HepG2 (cell line): ENCODE measurements at regions not wholly inside any gene's neighbourhood (a gene's known extent, or its start where the extent isn't known, plus 50 kb on each side); places are given as distances from the start of the nearest gene placed in this dataset.

ENCODE experiments used
- ATAC-seq: fragments of 200-7000 bp; cut with Tn5 transposase; 3 replicates; pipeline ENCODE4 v1.9.1; 2020; ENCODE audit warnings: mild to moderate bottlenecking, moderate library complexity
- BruUV-seq: library from RNA; stranded (reverse); fragments of 400-500 nt; replicated peaks from 2 replicates; lab custom pipeline; 2021; lab: Mats Ljungman, UMichigan
- CTCF ChIA-PET: fragments of 300-600 bp; formaldehyde crosslinking; extraction: SDS; loops from one replicate; lab custom pipeline; 2021; ENCODE audit warnings: low total read pairs, inconsistent platforms, low intra/inter-chr PET ratio; lab: Yijun Ruan, JAX
- POLR2A ChIA-PET: fragments of 350-600 bp; sonication (Branson Sonifier 250); formaldehyde crosslinking; loops from one replicate; lab custom pipeline; 2020; ENCODE audit warnings: antibody characterized with exemption, inconsistent platforms; lab: Yijun Ruan, JAX
- DNase-seq: peaks from one replicate; pipeline ENCODE4 v3.0.0-alpha.2; 2015; ENCODE audit warnings: low spot score
- FAIRE-seq: peaks from 3 replicates; lab custom pipeline; 2011; peaks lifted over from hg19 to GRCh38; lab: Jason Lieb, UNC
- H2AFZ ChIP-seq: one replicate; pipeline ENCODE4 v1.6.1; 2011; ENCODE audit warnings: low read length, inconsistent platforms
- H3K27ac ChIP-seq: fragments of 300-600 bp; 3 replicates; pipeline ENCODE4 v1.8.0; 2011; ENCODE audit warnings: mixed run types, mild to moderate bottlenecking, mixed read lengths, low read length, inconsistent platforms; ENCODE audit not compliant: insufficient read depth; ENCODE audit errors: extremely low read length
- H3K27me3 ChIP-seq, 2 experiments: fragments of 200-600 bp in 1 of 2; 2 replicates in 1 of 2; 3 replicates in 1 of 2; pipeline versions ENCODE4 v1.6.0 to v1.8.0; 2011; ENCODE audit warnings: low read length in 2 of 2, mild to moderate bottlenecking in 2 of 2, moderate library complexity in 2 of 2, inconsistent platforms in 1 of 2; ENCODE audit not compliant: insufficient read depth in 2 of 2, control insufficient read depth in 1 of 2
- H3K36me3 ChIP-seq, 2 experiments: fragments of 200-600 bp in 1 of 2; replicated peaks in 1 of 2; 2 replicates in 1 of 2; 3 replicates in 1 of 2; pipeline versions ENCODE4 v1.5.1 to v1.8.0; 2011; ENCODE audit warnings: low read length in 2 of 2, inconsistent platforms in 1 of 2; ENCODE audit not compliant: insufficient read depth in 2 of 2, control insufficient read depth in 1 of 2
- H3K4me1 ChIP-seq: 2 replicates; pipeline ENCODE4 v1.5.1; 2012; ENCODE audit warnings: low read length, inconsistent platforms; ENCODE audit not compliant: insufficient read depth
- H3K4me2 ChIP-seq: 2 replicates; pipeline ENCODE4 v1.6.0; 2011; ENCODE audit warnings: low read depth, low read length, inconsistent platforms
- H3K4me3 ChIP-seq, 3 experiments: fragments of 200-600 bp in 1 of 3; sonication (generic), shearing (Covaris generic) in 1 of 3; replicated peaks in 1 of 3; 2 replicates each; pipeline ENCODE4 v1.5.1; 2011 to 2016; ENCODE audit warnings: low read length in 3 of 3, inconsistent platforms in 2 of 3, low read depth in 2 of 3, mild to moderate bottlenecking in 2 of 3, control low read depth in 1 of 3, mixed read lengths in 1 of 3; ENCODE audit not compliant: insufficient read depth in 1 of 3
- H3K79me2 ChIP-seq: one replicate; pipeline ENCODE4 v1.6.1; 2011; ENCODE audit warnings: low read length, inconsistent platforms; ENCODE audit not compliant: insufficient read depth
- H3K9ac ChIP-seq: 2 replicates; pipeline ENCODE4 v1.6.0; 2011; ENCODE audit warnings: mild to moderate bottlenecking, low read depth, low read length, inconsistent platforms; ENCODE audit not compliant: insufficient read depth
- H3K9me3 ChIP-seq: 2 replicates; pipeline ENCODE4 v1.5.1; 2012; ENCODE audit warnings: mild to moderate bottlenecking, low read length
- H4K20me1 ChIP-seq: 2 replicates; pipeline ENCODE4 v1.6.0; 2011; ENCODE audit warnings: inconsistent platforms, mild to moderate bottlenecking, low read length, moderate library complexity; ENCODE audit not compliant: insufficient read depth
- AGO1 ChIP-seq: fragments of 200-400 bp; formaldehyde crosslinking; IDR thresholded peaks from 2 replicates; pipeline ENCODE4 v1.6.1; 2017; ENCODE audit warnings: mild to moderate bottlenecking, low read depth, low read length, moderate library complexity; ENCODE audit not compliant: poor library complexity, severe bottlenecking
- ATAD3A ChIP-seq: sonication (generic); formaldehyde crosslinking; IDR thresholded peaks from 2 replicates; pipeline ENCODE4 v1.4.0; 2020; ENCODE audit warnings: missing genetic modification reagents
- ETV6 ChIP-seq: sonication (generic); formaldehyde crosslinking; conservative IDR thresholded peaks from 2 replicates; pipeline ENCODE4 v1.4.0; 2020; ENCODE audit warnings: missing genetic modification reagents
- KAT8 ChIP-seq: IDR thresholded peaks from 2 replicates; pipeline ENCODE4 v1.6.1; 2016; ENCODE audit warnings: missing genetic modification reagents, missing compliant biosample characterization
- POLR2AphosphoS2 ChIP-seq: IDR thresholded peaks from 2 replicates; pipeline ENCODE4 v1.6.1; 2011; ENCODE audit warnings: low read depth, low read length, improper control_type of control experiment
- RAD21 ChIP-seq: fragments of 450-650 bp; formaldehyde crosslinking; IDR thresholded peaks from 2 replicates; pipeline ENCODE4 v1.5.0; 2020; ENCODE audit warnings: mild to moderate bottlenecking
- RBM39 ChIP-seq: fragments of 200-400 bp; formaldehyde crosslinking; IDR thresholded peaks from one replicate; pipeline ENCODE4 v1.6.1; 2018; ENCODE audit warnings: antibody characterized with exemption, mild to moderate bottlenecking, low read depth, low read length; ENCODE audit not compliant: poor library complexity, severe bottlenecking
- RFX1 ChIP-seq: fragments of 450-650 bp; IDR thresholded peaks from 2 replicates; pipeline ENCODE4 v1.6.1; 2017
- SMARCC2 ChIP-seq: fragments of 450-650 bp; IDR thresholded peaks from 2 replicates; pipeline ENCODE4 v1.6.1; 2017; ENCODE audit warnings: antibody characterized with exemption, mild to moderate bottlenecking
- SMYD3 ChIP-seq: sonication (generic); formaldehyde crosslinking; IDR thresholded peaks from 2 replicates; pipeline ENCODE4 v1.8.1; 2023; ENCODE audit warnings: mild to moderate bottlenecking, missing genetic modification reagents
- SNAI1 ChIP-seq: sonication (generic); formaldehyde crosslinking; IDR thresholded peaks from 2 replicates; pipeline ENCODE4 v1.5.0; 2020; ENCODE audit warnings: mild to moderate bottlenecking, missing genetic modification reagents, borderline replicate concordance
- SP140L ChIP-seq: sonication (generic); formaldehyde crosslinking; IDR thresholded peaks from 2 replicates; pipeline ENCODE4 v1.4.0; 2020; ENCODE audit warnings: missing genetic modification reagents, borderline replicate concordance
- SRSF4 ChIP-seq: fragments of 200-400 bp; formaldehyde crosslinking; IDR thresholded peaks from one replicate; pipeline ENCODE4 v1.6.1; 2018; ENCODE audit warnings: mild to moderate bottlenecking, low read depth, low read length, moderate library complexity; ENCODE audit not compliant: poor library complexity, severe bottlenecking
- TCF7 ChIP-seq: sonication (generic); IDR thresholded peaks from 2 replicates; pipeline ENCODE4 v1.6.1; 2016; ENCODE audit warnings: antibody characterized with exemption, low read depth
- ZFP37 ChIP-seq: sonication (generic); formaldehyde crosslinking; IDR thresholded peaks from 2 replicates; pipeline ENCODE4 v1.4.0; 2020; ENCODE audit warnings: missing genetic modification reagents, borderline replicate concordance
- ZKSCAN8 ChIP-seq: IDR thresholded peaks from 2 replicates; pipeline ENCODE4 v1.6.1; 2016; ENCODE audit warnings: borderline replicate concordance, missing genetic modification reagents, missing compliant biosample characterization
- ZNF234 ChIP-seq: sonication (generic); formaldehyde crosslinking; conservative IDR thresholded peaks from 2 replicates; pipeline ENCODE4 v1.5.1; 2020; ENCODE audit warnings: mild to moderate bottlenecking, missing genetic modification reagents
- ZNF264 ChIP-seq: sonication (generic); formaldehyde crosslinking; IDR thresholded peaks from 2 replicates; pipeline ENCODE4 v1.4.0; 2020; ENCODE audit warnings: missing genetic modification reagents
- ZNF720 ChIP-seq: sonication (generic); formaldehyde crosslinking; IDR thresholded peaks from 2 replicates; pipeline ENCODE4 v1.4.0; 2020; ENCODE audit warnings: missing genetic modification reagents
- WGBS: methylation state at CpG from one replicate; pipeline ENCODE4 v1.1.6; 2017; ENCODE audit warnings: low lambda C conversion rate; 5-methylcytosine and 5-hydroxymethylcytosine counted together
- in situ Hi-C: cut with HindIII; loops from 2 replicates; pipeline ENCODE4 v1.10.0; 2017; ENCODE audit warnings: low pct_unique_long_range_greater_than_20kb; ENCODE audit not compliant: extremely low pct_ligation_motif_present
- intact Hi-C: fragments of 100-400 bp; cut with micrococcal nuclease; formaldehyde crosslinking; loops from one replicate; pipeline ENCODE4 v1.10.0; 2022; ENCODE audit not compliant: unreplicated experiment
- TF ChIP-seq, protein P1 (sequence below): sonication (generic); formaldehyde crosslinking; IDR thresholded peaks from 2 replicates; pipeline ENCODE4 v1.5.0; 2020; ENCODE audit warnings: missing genetic modification reagents
- TF ChIP-seq, protein P2 (sequence below): IDR thresholded peaks from 2 replicates; pipeline ENCODE4 v1.6.1; 2016; ENCODE audit warnings: mild to moderate bottlenecking, missing biosample characterization, missing genetic modification reagents
- TF ChIP-seq, protein P3 (sequence below): sonication (generic); formaldehyde crosslinking; conservative IDR thresholded peaks from 2 replicates; pipeline ENCODE4 v1.4.0; 2020; ENCODE audit warnings: missing genetic modification reagents

DNA sequence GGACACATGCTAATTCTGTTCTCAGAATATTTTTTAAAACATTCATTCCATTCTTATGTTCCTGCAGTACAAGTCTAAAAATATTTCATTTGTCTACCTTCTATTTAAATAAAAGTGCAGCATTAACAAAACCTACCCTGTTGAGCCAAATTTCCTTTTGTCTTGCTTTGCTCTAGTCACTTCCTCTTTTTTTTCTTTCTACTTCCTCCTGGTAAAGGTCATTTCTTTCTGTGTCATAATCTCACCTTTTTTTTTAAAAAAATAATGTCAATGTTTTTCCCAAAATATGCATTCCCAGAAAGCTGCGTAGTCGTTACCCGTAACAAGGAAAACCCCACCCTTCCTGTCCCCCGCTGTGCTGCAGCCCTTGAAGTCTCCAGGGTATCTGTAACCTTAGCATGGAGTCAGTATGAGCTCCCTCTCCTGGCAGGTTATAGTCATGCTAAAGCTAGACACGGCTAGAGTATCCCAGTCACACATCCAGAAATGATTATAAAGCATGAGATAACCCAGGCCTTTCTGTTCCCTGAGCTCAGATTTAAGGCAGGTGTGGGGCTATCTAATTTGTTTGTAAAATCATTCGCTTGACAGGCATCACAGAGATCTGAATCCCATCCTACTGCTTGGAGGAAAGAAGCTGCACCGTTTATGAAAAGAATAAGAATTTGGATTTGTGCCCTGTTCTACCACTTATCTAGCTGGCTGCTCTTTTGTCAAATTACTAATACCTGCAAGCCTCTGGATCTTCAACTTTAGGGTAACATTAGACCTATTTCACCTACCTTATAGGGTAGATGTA, 51.1 kb upstream of the EED start:
- no peaks in the 10 kb centered on the region for H3K79me2 ChIP-seq
- H3K9me3 ChIP-seq = no peaks in the 10 kb centered on the region
- H2AFZ ChIP-seq = peak overlapping the region; percentile 67
- H3K4me2 ChIP-seq = peak overlapping the region; percentile 62
- H3K36me3 ChIP-seq = no peaks in the 10 kb centered on the region
- no peaks in the 10 kb centered on the region for H4K20me1 ChIP-seq
- POLR2A ChIA-PET = interaction anchor here (0.9 to 1.5 kb wide), 5 partner anchors 18 to 339 kb away, joined by 3 to 7 read pairs (median 4); partner anchors contain the start of genes CCDC83 and PICALM
- H3K27ac ChIP-seq = no peak overlapping the region
- no TSS peak for BruUV-seq
- intact Hi-C loops (loop anchor here (1.0 to 2.0 kb wide), 4 partner anchors 125 to 338 kb away; partner anchors contain the start of genes CCDC83 and PICALM), in situ Hi-C loops (no loop called here)
- 7% methylated on average over 7 of the region's 7 CpGs for WGBS
- CTCF ChIA-PET = interaction anchor here (1.6 to 2.7 kb wide), 3 partner anchors 25 to 339 kb away, joined by 8 to 27 read pairs (median 15); partner anchors contain the start of gene CCDC83
- DNase-seq (peak; percentile 76), ATAC-seq (peak; percentile 100), FAIRE-seq (peak; percentile 81)
- peaks cover 9% of the 10 kb centered on the region; the same call in 1 of the 2 replicates for H3K4me1 ChIP-seq
- H3K9ac ChIP-seq = no peak overlapping the region
- no peaks in the 10 kb centered on the region for H3K27me3 ChIP-seq
- H3K4me3 ChIP-seq = peak overlapping the region in 2 of 3 experiments; percentile 21; a peak in 2 of 6 replicates
- TF ChIP-seq SNAI1 (CRISPR knock-in tag) (no peak), ZKSCAN8 (CRISPR knock-in tag) (no peak), TCF7 (no peak), SP140L (CRISPR knock-in tag) (0 out of 2 replicates have a peak, but pooled peaks have one; percentile 24), KAT8 (CRISPR knock-in tag) (peak; percentile 64; the same call in 1 of the 2 replicates), AGO1 (no peak), ZFP37 (CRISPR knock-in tag) (no peak), SMYD3 (CRISPR knock-in tag) (no peak), SRSF4 (no peak), RAD21 (CRISPR knock-in tag) (peak; percentile 65; the same call in 1 of the 2 replicates), RBM39 (no peak), POLR2AphosphoS2 (no peak), ZNF720 (CRISPR knock-in tag) (no peak), ZNF264 (CRISPR knock-in tag) (no peak), SMARCC2 (no peak), RFX1 (no peak), ETV6 (CRISPR knock-in tag) (no peak), ATAD3A (CRISPR knock-in tag) (no peak), ZNF234 (CRISPR knock-in tag) (no peak)
- TF ChIP-seq, protein P1, sequence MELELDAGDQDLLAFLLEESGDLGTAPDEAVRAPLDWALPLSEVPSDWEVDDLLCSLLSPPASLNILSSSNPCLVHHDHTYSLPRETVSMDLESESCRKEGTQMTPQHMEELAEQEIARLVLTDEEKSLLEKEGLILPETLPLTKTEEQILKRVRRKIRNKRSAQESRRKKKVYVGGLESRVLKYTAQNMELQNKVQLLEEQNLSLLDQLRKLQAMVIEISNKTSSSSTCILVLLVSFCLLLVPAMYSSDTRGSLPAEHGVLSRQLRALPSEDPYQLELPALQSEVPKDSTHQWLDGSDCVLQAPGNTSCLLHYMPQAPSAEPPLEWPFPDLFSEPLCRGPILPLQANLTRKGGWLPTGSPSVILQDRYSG (CRISPR knock-in tag) = no peak
- TF ChIP-seq, protein P2, sequence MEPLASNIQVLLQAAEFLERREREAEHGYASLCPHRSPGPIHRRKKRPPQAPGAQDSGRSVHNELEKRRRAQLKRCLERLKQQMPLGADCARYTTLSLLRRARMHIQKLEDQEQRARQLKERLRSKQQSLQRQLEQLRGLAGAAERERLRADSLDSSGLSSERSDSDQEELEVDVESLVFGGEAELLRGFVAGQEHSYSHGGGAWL = no peak
- TF ChIP-seq, protein P3, sequence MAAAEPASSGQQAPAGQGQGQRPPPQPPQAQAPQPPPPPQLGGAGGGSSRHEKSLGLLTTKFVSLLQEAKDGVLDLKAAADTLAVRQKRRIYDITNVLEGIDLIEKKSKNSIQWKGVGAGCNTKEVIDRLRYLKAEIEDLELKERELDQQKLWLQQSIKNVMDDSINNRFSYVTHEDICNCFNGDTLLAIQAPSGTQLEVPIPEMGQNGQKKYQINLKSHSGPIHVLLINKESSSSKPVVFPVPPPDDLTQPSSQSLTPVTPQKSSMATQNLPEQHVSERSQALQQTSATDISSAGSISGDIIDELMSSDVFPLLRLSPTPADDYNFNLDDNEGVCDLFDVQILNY (CRISPR knock-in tag) = no peak
